WI38 (cell line): ENCODE measurements at regions not wholly inside any gene's neighbourhood (a gene's known extent, or its start where the extent isn't known, plus 50 kb on each side); places are given as distances from the start of the nearest gene placed in this dataset.

Experiments
- H3K4me3 ChIP-seq: 2 replicates; pipeline ENCODE4 v1.5.1; 2011; ENCODE audit warnings: low read depth, mild to moderate bottlenecking, control low read depth, low read length
- CTCF ChIP-seq: IDR thresholded peaks from 2 replicates; pipeline ENCODE4 v1.5.1; 2012; ENCODE audit warnings: low read depth, mild to moderate bottlenecking, control low read depth, low read length

GRCh38 chr2:156132130-156132529 is 200.4 kb downstream of the NR4A2 start:
- no peak for TF ChIP-seq CTCF
- H3K4me3 ChIP-seq, result no peak overlapping the region

GRCh38 chr2:156129227-156129626 is 203.3 kb downstream of the NR4A2 start:
- no peak overlapping the region for H3K4me3 ChIP-seq
- no peak for TF ChIP-seq CTCF

- TF ChIP-seq CTCF, result no peak
- H3K4me3 ChIP-seq, result no peak overlapping the region
These were observed 207.5 kb downstream of the NR4A2 start for GRCh38 chr2:156125018-156125417.

GRCh38 chr2:156124458-156124857 is 208.1 kb downstream of the NR4A2 start:
- no peak for TF ChIP-seq CTCF
- H3K4me3 ChIP-seq, result no peak overlapping the region

- no peak overlapping the region for H3K4me3 ChIP-seq
- TF ChIP-seq CTCF, result no peak
These were observed 213.6 kb downstream of the NR4A2 start for GRCh38 chr2:156118753-156119416.

- no peak for TF ChIP-seq CTCF
- no peak overlapping the region for H3K4me3 ChIP-seq
These were observed 216.4 kb downstream of the NR4A2 start for GRCh38 chr2:156116113-156116512.

- TF ChIP-seq CTCF, result no peak
- no peak overlapping the region for H3K4me3 ChIP-seq
These were observed 217.2 kb downstream of the NR4A2 start for GRCh38 chr2:156115338-156115737.
